ENCODE measurements at regions not wholly inside any gene's neighbourhood (a gene's known extent, or its start where the extent isn't known, plus 50 kb on each side); places are given as distances from the start of the nearest gene placed in this dataset.
"Not testable (repeated sequence)": the region's sequence is repeated elsewhere in the genome, so short reads cannot be mapped to it uniquely, and the experiment has no call there.

DNA sequence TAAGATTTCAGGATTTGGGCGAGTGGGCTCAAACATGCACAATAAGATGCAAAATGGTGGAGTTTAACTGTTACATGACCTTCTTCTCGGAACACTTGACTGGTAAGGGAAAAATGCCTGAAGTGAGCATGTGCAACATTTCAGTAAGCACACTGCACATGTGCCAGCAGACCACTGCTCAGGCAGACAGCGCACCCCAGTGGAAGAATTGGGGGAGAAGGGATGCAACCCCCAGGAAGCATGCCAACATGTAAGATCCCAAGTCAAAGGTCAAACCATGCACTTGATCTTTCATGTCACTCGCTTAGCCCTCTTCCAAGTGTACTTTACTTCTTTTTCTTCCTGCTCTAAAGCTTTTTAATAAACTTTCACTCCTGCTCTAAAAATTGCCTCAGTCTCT, 256.3 kb downstream of the CENPC start:
- WGBS, 2 donors: 33 to 66% methylated on average over 4 of the region's 4 CpGs
- TF ChIP-seq POLR2A (IDR thresholded peaks at IDR 0.05): no peak
- TF ChIP-seq, protein P1, sequence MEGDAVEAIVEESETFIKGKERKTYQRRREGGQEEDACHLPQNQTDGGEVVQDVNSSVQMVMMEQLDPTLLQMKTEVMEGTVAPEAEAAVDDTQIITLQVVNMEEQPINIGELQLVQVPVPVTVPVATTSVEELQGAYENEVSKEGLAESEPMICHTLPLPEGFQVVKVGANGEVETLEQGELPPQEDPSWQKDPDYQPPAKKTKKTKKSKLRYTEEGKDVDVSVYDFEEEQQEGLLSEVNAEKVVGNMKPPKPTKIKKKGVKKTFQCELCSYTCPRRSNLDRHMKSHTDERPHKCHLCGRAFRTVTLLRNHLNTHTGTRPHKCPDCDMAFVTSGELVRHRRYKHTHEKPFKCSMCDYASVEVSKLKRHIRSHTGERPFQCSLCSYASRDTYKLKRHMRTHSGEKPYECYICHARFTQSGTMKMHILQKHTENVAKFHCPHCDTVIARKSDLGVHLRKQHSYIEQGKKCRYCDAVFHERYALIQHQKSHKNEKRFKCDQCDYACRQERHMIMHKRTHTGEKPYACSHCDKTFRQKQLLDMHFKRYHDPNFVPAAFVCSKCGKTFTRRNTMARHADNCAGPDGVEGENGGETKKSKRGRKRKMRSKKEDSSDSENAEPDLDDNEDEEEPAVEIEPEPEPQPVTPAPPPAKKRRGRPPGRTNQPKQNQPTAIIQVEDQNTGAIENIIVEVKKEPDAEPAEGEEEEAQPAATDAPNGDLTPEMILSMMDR (IDR thresholded peaks at IDR 0.05): peak in 1 of 7 experiments; percentile 2
- intact Hi-C loops (cut with DNase I): no loop called here
- DNase-seq (peak in 1 of 4 donors; percentile 17), ATAC-seq (no peak)
- Histone ChIP-seq H3K4me1 (no peaks in the 10 kb centered on the region), H3K9me3 (no peaks in the 10 kb centered on the region), H3K27ac (no peak overlapping the region), H3K27me3 (no peaks in the 10 kb centered on the region), H3K36me3 (replicated peaks in 1 of 2; ENCODE audit: insufficient read depth in 1 of 2, low read depth in 2 of 2) (no peaks in the 10 kb centered on the region), H3K4me3 (no peak overlapping the region)

GRCh38 chr4:67286724-67287123, 258.6 kb downstream of the CENPC start:
- Histone ChIP-seq H3K4me1 (no peaks in the 10 kb centered on the region), H3K36me3 (replicated peaks in 1 of 2; ENCODE audit: insufficient read depth in 1 of 2, low read depth in 2 of 2) (no peaks in the 10 kb centered on the region), H3K4me3 (no peak overlapping the region), H3K9me3 (no peaks in the 10 kb centered on the region), H3K27ac (no peak overlapping the region), H3K27me3 (no peaks in the 10 kb centered on the region)
- DNase-seq (no peak), ATAC-seq (no peak)
- TF ChIP-seq, protein P1 (IDR thresholded peaks at IDR 0.05): no peak
- no peak for TF ChIP-seq POLR2A (IDR thresholded peaks at IDR 0.05)
- 88 to 90% methylated on average over 10 to 13 of the region's 17 CpGs for WGBS, 2 donors
- intact Hi-C loops (cut with DNase I): no loop called here

DNA sequence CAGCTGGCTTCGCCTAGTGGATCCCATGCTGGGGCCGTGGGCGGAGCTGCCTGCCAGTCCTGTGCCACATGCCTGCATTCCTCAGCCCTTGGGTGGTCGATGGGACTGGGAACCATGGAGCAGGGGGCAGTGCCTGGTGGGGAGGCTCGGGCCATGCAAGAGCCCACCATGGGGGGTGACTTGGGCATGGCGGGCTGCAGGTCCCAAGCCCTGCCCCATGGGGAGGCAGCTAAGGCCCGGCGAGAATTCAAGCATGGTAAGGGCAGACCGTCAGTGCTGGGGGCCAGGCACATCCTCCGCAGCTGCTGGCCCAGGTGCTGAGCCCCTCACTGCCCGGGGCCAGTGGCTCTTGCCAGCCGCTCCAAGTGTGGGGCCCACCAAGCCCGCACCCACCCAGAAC, 262.6 kb downstream of the CENPC start:
- ATAC-seq (no peak), DNase-seq (no peak)
- intact Hi-C loops (cut with DNase I): no loop called here
- no peak overlapping the region for H3K27ac ChIP-seq
- H3K4me1 ChIP-seq: no peaks in the 10 kb centered on the region
- no peaks in the 10 kb centered on the region for H3K9me3 ChIP-seq
- 82 to 84% methylated on average over 5 to 13 of the region's 13 CpGs for WGBS, 2 donors
- no peak overlapping the region for H3K4me3 ChIP-seq
- H3K27me3 ChIP-seq: no peaks in the 10 kb centered on the region
- TF ChIP-seq, protein P1 (IDR thresholded peaks at IDR 0.05): no peak
- TF ChIP-seq POLR2A (IDR thresholded peaks at IDR 0.05): no peak
- no peaks in the 10 kb centered on the region for H3K36me3 ChIP-seq (replicated peaks in 1 of 2; ENCODE audit: insufficient read depth in 1 of 2, low read depth in 2 of 2)

DNA sequence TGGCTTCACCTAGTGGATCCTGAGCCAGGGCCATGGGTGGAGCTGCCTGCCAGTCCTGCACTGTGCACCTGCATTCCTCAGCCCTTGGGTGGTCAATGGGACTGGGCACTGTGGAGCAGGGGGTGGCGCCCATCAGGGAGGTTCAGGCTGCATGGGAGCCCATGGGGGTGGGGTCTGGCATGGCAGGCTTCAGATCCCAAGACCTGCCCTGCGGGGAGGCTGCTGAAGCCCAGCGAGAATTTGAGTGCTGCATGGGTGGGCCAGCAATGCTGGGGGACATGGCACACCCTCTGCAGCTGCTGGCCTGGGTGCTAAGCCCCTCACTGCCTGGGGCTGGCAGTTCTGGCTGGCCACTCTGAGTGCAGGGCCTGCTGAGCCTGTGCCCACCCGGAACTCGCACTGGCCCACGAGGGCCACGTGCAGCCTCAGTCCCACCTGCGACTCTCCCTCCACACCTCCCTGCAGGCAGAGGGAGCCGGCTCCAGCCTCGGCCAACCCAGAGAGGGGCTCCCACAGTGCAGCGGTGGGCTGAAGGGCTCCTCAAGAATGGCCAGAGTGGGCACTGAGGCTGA, 270.0 kb downstream of the CENPC start:
- DNase-seq (no peak), ATAC-seq (no peak)
- Histone ChIP-seq H3K4me1 (no peaks in the 10 kb centered on the region), H3K27ac (no peak overlapping the region), H3K4me3 (no peak overlapping the region), H3K9me3 (no peaks in the 10 kb centered on the region), H3K36me3 (replicated peaks in 1 of 2; ENCODE audit: insufficient read depth in 1 of 2, low read depth in 2 of 2) (no peaks in the 10 kb centered on the region), H3K27me3 (no peaks in the 10 kb centered on the region)
- TF ChIP-seq POLR2A (IDR thresholded peaks at IDR 0.05): no peak
- TF ChIP-seq, protein P1 (IDR thresholded peaks at IDR 0.05): no peak
- intact Hi-C loops (cut with DNase I): no loop called here
- 69 to 81% methylated on average over 5 to 8 of the region's 11 CpGs for WGBS, 2 donors

- intact Hi-C loops (cut with DNase I); H3K27me3 ChIP-seq; DNase-seq; H3K9me3 ChIP-seq; H3K36me3 ChIP-seq (replicated peaks in 1 of 2; ENCODE audit: insufficient read depth in 1 of 2, low read depth in 2 of 2); H3K4me3 ChIP-seq; H3K4me1 ChIP-seq; ATAC-seq; H3K27ac ChIP-seq: not testable (repeated sequence)
- WGBS, 2 donors: 62 to 65% methylated on average over 3 of the region's 3 CpGs
Observed at GRCh38 chr4:67274671-67275070, 270.6 kb downstream of the CENPC start.
